Keratinocyte (primary cell): ENCODE measurements at regions not wholly inside any gene's neighbourhood (a gene's known extent, or its start where the extent isn't known, plus 50 kb on each side); places are given as distances from the start of the nearest gene placed in this dataset.

Source experiments
- DNase-seq: peaks from one replicate; pipeline ENCODE4 v3.0.0-alpha.2; 2011; ENCODE audit warnings: low read depth, missing footprints, low spot score
- FAIRE-seq: peaks from 2 replicates; lab custom pipeline; 2011; peaks lifted over from hg19 to GRCh38; lab: Jason Lieb, UNC
- H2AFZ ChIP-seq: 2 replicates; pipeline ENCODE4 v1.6.0; 2012; ENCODE audit warnings: low read length, control low read depth, inconsistent platforms; ENCODE audit not compliant: control insufficient read depth
- H3K27ac ChIP-seq: 2 replicates; pipeline ENCODE4 v1.5.1; 2011; ENCODE audit warnings: low read length; ENCODE audit not compliant: control insufficient read depth, insufficient read depth
- H3K27me3 ChIP-seq: 3 replicates; pipeline ENCODE4 v1.6.0; 2011; ENCODE audit warnings: low read length; ENCODE audit not compliant: control insufficient read depth, insufficient read depth; ENCODE audit errors: extremely low read depth
- H3K36me3 ChIP-seq, 2 experiments: 2 replicates in 1 of 2; 3 replicates in 1 of 2; pipeline ENCODE4 v1.5.1; 2011; ENCODE audit warnings: low read length in 2 of 2, mild to moderate bottlenecking in 1 of 2; ENCODE audit not compliant: control insufficient read depth in 2 of 2, insufficient read depth in 2 of 2; ENCODE audit errors: extremely low read depth in 1 of 2
- H3K4me1 ChIP-seq: 3 replicates; pipeline ENCODE4 v1.5.1; 2011; ENCODE audit warnings: low read length; ENCODE audit not compliant: control insufficient read depth, insufficient read depth; ENCODE audit errors: extremely low read depth
- H3K4me2 ChIP-seq: 3 replicates; pipeline ENCODE4 v1.6.0; 2011; ENCODE audit warnings: low read depth, low read length; ENCODE audit not compliant: control insufficient read depth, insufficient read depth; ENCODE audit errors: extremely low read depth
- H3K4me3 ChIP-seq, 3 experiments: fragments of 200-600 bp in 1 of 3; sonication (generic) in 1 of 3; 2 replicates in 2 of 3; 3 replicates in 1 of 3; pipeline ENCODE4 v1.5.1; 2011 to 2016; ENCODE audit warnings: low read length in 3 of 3, mild to moderate bottlenecking in 3 of 3, control low read depth in 2 of 3, inconsistent platforms in 1 of 3, low read depth in 1 of 3, mixed read lengths in 1 of 3, mixed run types in 1 of 3, moderate library complexity in 1 of 3; ENCODE audit not compliant: control insufficient read depth in 2 of 3, insufficient read depth in 2 of 3; ENCODE audit errors: extremely low read depth in 1 of 3
- H3K79me2 ChIP-seq: 2 replicates; pipeline ENCODE4 v1.6.0; 2012; ENCODE audit warnings: low read length; ENCODE audit not compliant: control insufficient read depth, insufficient read depth
- H3K9ac ChIP-seq: 3 replicates; pipeline ENCODE4 v1.6.0; 2011; ENCODE audit warnings: low read length; ENCODE audit not compliant: control insufficient read depth, insufficient read depth; ENCODE audit errors: extremely low read depth
- H3K9me1 ChIP-seq: 3 replicates; pipeline ENCODE4 v1.6.0; 2011; ENCODE audit warnings: low read length; ENCODE audit not compliant: control insufficient read depth, insufficient read depth; ENCODE audit errors: extremely low read depth
- H3K9me3 ChIP-seq: 2 replicates; pipeline ENCODE4 v1.5.1; 2012; ENCODE audit warnings: low read depth, low read length; ENCODE audit not compliant: control insufficient read depth
- H4K20me1 ChIP-seq: 3 replicates; pipeline ENCODE4 v1.6.0; 2011; ENCODE audit warnings: low read length; ENCODE audit not compliant: control insufficient read depth, insufficient read depth; ENCODE audit errors: extremely low read depth
- CTCF ChIP-seq, 3 experiments: IDR thresholded peaks in 1 of 3; conservative IDR thresholded peaks in 1 of 3; optimal IDR thresholded peaks in 1 of 3; 2 replicates in 2 of 3; 3 replicates in 1 of 3; pipeline versions ENCODE3 to v1.5.1; 2011; ENCODE audit warnings: low read length in 3 of 3, mild to moderate bottlenecking in 3 of 3, moderate library complexity in 2 of 3, control low read depth in 1 of 3, inconsistent platforms in 1 of 3; ENCODE audit not compliant: insufficient read depth in 2 of 3; ENCODE audit errors: extremely low read depth in 1 of 3
- EZH2 ChIP-seq: IDR thresholded peaks from one replicate; pipeline ENCODE4 v1.6.1; 2012; ENCODE audit warnings: inconsistent platforms, mild to moderate bottlenecking, low read length, moderate library complexity
- dilution Hi-C: fragments of 300-500 bp; cut with MboI; formaldehyde crosslinking; loops from one replicate; pipeline ENCODE4 v1.7.0; 2020; ENCODE audit warnings: low sequenced_read_pairs; ENCODE audit not compliant: extremely low pct_ligation_motif_present

DNA sequence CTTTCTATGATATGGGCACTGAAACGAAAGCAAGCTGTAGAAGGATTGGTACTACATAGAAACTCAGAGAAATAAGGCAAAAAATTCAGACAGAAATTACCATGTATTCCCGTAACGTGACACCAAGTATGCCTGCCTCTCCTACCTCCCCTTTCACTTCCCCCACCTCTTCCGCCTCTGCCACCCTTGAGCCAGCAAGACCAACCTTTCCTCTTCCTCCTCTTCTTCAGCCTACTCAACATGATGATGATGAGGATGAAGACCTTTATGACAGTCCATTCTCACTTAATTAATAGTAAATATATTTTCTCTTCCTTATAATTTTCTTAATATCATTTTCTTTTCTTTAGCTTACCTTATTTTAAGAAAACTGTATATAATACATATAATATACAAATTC is 188.1 kb upstream of the VGLL2 start:
- H3K27ac ChIP-seq: no peak overlapping the region
- FAIRE-seq (no peak), DNase-seq (no peak)
- dilution Hi-C loops: no loop called here
- no peaks in the 10 kb centered on the region for H3K9me1 ChIP-seq
- TF ChIP-seq CTCF (optimal IDR thresholded peaks at IDR 0.05 in 1 of 3, IDR thresholded peaks at IDR 0.05 in 1 of 3, conservative IDR thresholded peaks at IDR 0.05 in 1 of 3; ENCODE audit: extremely low read depth in 1 of 3, insufficient read depth in 2 of 3, low read length in 3 of 3) (no peak), EZH2 (no peak)
- no peak overlapping the region for H3K4me3 ChIP-seq
- no peak overlapping the region for H3K4me2 ChIP-seq
- H3K36me3 ChIP-seq: no peaks in the 10 kb centered on the region
- H2AFZ ChIP-seq: no peak overlapping the region
- H3K4me1 ChIP-seq: no peaks in the 10 kb centered on the region
- H3K9ac ChIP-seq: no peak overlapping the region
- H3K79me2 ChIP-seq: no peaks in the 10 kb centered on the region
- no peaks in the 10 kb centered on the region for H4K20me1 ChIP-seq
- no peaks in the 10 kb centered on the region for H3K9me3 ChIP-seq
- H3K27me3 ChIP-seq: no peaks in the 10 kb centered on the region

DNA sequence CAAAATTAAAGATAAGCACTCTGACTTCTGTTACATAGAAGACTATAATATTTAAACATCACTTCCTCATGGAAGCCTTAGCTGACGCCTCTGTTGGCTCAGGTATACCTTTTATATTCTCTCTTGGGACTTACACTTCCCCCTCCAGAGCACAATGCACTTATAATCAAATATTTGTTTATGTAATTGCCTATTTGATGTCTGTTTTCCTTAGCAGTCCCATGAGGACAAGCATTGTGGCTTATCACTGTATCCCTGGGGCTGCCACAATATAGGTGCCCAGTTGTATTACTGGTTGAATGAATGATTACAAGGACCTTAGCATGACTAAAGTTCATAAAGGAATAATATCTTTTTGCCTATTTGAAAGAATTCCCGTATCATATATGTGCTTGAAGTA is 186.7 kb upstream of the VGLL2 start:
- no peak for FAIRE-seq
- dilution Hi-C loops: no loop called here

More for the DNA sequence above, 186.7 kb upstream of the VGLL2 start:
- Histone ChIP-seq H3K27ac (no peak overlapping the region), H3K4me3 (no peak overlapping the region), H3K36me3 (no peaks in the 10 kb centered on the region), H3K79me2 (no peaks in the 10 kb centered on the region), H2AFZ (no peak overlapping the region), H3K27me3 (no peaks in the 10 kb centered on the region), H3K4me1 (no peaks in the 10 kb centered on the region), H4K20me1 (no peaks in the 10 kb centered on the region), H3K9me1 (no peaks in the 10 kb centered on the region), H3K9me3 (no peaks in the 10 kb centered on the region), H3K9ac (no peak overlapping the region), H3K4me2 (no peak overlapping the region)
- no peak for DNase-seq
- TF ChIP-seq CTCF (optimal IDR thresholded peaks at IDR 0.05 in 1 of 3, IDR thresholded peaks at IDR 0.05 in 1 of 3, conservative IDR thresholded peaks at IDR 0.05 in 1 of 3; ENCODE audit: extremely low read depth in 1 of 3, insufficient read depth in 2 of 3, low read length in 3 of 3) (no peak), EZH2 (no peak)
